Embryonic facial prominence (tissue), 1 donor: ENCODE measurements at regions not wholly inside any gene's neighbourhood (a gene's known extent, or its start where the extent isn't known, plus 50 kb on each side); places are given as distances from the start of the nearest gene placed in this dataset.
"Not testable (repeated sequence)": the region's sequence is repeated elsewhere in the genome, so short reads cannot be mapped to it uniquely, and the experiment has no call there.

Experiments
- DNase-seq: peaks from one replicate; pipeline ENCODE4 v3.0.0-alpha.2; 2016; ENCODE audit errors: extremely low spot score

DNA sequence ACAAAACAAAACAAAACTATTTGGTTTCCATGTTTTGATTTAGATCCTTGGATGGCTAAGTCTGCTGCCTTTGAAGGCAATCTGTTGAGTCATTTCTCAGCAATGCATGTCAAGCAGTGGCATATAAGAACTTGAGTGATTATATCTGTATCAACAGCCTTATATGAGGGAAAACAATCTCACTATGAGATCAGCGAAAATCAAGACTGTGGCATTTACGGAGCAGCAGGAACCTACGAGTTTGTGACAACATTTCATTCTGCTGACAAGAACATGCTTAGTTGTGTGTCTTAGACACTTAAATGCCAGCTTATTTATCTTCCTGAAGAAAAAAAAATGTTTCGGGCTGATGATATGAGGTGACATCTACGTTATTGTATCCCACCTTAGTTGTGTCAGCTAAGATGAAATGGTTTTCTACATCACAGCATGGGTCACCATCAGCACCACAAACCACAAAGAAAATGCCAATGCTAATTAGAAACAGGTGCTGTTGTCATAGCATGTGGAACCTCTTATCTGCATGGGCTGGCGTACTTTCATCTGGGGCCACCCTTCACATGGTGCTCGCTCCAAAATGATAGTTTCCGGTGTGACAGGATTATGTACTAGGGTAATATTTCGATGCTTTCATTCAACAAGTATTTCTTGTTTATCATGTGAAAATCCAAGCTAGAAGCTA, 1085.5 kb downstream of the SORCS1 start:
- DNase-seq, result no peak

GRCh38 chr10:106076496-106076895, 1088.0 kb downstream of the SORCS1 start:
- DNase-seq, result no peak

DNA sequence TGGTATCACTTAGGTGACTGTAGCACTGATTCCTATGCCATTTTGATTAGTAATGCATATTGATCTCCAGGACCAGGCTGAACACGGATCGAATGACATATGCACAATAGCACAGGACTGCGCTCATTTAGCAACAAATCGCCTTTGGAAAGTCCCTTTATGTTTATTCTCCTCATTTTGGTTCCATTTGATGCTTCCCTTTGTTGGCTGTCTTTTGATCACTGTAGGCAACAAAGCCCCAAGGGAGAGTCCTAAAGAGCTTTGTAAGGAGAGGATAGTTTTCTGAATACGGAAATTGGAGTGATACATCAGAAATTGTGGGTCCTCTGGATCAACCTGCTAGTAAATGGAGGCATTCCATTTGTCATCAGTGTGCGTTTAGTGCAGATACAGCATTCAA, 1111.4 kb downstream of the SORCS1 start:
- no peak for DNase-seq

- no peak for DNase-seq
Measured at GRCh38 chr10:106044503-106044902, 1120.0 kb downstream of the SORCS1 start.

DNA sequence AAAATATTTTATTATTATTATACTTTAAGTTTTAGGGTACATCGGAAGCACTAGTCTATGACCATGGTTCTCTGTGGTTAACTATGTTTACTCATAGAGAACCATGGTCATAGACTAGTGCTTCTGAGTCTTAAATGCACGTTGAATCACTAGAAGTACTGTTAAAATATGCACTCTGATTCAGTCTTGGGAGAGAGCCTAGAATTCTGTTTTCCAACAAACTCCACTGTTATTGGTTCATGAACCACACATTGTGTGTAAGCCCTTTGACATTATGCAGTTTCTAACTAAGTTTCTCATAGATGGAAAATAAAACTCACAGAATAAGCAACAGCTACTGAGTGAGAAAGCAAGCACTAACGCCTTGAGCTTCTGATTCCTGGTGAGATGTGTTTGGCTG, 1120.6 kb downstream of the SORCS1 start:
- no peak for DNase-seq

DNA sequence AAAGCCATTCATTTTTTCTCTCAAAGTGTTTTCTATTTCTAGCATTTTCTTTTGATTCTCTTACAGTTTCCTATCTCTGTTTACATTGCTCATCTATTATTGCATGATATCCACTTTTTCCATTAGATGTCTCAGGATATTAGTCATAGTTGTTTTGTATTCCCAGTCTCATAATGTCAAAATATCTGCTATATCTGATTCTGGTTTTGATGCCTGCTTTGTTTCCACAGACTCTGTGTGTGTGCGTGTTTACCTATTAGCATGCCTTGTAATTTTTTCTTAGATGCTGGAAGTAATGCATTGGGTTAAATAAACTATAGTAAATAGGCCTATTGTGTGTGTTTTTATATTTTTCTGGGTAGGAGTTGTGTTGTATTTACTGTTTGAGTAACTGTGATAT, 1126.3 kb downstream of the SORCS1 start:
- DNase-seq, result no peak

- no peak for DNase-seq
Measured at GRCh38 chr10:106033065-106033464, 1131.4 kb downstream of the SORCS1 start.

DNA sequence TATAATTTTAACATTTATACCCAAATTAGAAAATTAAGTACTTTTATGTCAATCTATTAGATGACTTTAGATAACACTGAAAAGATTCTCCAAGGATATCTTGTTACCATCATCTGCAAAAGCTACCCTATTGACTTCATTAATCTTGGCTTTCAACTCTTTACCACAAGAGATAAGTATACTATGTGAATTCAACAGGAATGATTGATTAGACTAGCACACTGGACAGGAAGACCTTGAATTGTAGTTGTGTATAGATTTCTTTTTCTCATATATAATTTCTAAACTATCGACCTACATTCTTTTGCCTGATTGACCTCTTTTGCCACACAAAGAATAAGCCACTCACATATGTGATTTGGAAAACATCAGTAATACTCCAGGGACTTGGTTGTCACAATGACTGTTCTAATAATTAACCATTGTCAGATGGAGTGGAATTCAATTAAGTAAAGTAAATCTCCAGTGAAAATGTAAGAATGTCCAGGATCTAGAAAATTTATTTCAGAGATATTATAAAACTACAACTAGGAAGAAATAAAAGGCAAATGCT, 1132.0 kb downstream of the SORCS1 start:
- DNase-seq, result no peak

DNA sequence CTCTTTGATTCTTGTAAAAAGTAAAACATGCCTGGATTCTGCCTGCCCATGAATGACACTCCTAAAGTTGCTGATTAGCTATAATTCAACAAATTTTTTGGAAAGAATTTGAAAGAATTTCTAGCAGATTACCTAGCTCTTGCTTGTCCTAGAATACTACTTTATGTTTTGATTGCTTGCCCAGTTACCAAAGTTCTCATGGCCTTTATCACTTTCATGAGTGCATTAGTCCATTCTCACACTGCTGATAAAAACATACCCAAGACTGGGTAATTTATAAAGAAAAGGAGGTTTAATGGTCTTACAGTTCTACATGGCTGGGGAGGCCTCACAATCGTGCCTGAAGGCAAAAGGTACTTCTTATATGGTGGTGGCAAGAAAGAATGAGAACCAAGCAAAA, 1137.3 kb downstream of the SORCS1 start:
- no peak for DNase-seq

- no peak for DNase-seq
Measured at GRCh38 chr10:106025208-106025811, 1139.2 kb downstream of the SORCS1 start.

DNA sequence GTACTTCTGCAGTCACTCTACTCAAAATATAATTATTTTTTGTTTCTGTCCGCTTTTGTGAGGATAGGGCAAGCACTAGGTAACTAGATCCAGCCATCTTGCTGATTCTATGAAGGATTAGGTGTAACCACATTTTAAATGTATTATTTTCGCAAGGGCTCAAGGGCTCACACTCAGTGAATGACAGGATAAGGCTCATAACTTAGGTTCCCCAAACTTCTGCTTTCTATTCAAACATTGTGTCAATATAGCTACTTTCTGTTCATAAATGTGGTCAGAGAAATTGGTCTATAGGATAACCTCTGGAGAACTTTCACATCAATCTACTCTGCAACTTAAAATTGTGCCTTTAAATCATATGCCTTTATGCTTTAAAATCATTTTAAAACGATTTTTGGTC, 1141.2 kb downstream of the SORCS1 start:
- no peak for DNase-seq

DNA sequence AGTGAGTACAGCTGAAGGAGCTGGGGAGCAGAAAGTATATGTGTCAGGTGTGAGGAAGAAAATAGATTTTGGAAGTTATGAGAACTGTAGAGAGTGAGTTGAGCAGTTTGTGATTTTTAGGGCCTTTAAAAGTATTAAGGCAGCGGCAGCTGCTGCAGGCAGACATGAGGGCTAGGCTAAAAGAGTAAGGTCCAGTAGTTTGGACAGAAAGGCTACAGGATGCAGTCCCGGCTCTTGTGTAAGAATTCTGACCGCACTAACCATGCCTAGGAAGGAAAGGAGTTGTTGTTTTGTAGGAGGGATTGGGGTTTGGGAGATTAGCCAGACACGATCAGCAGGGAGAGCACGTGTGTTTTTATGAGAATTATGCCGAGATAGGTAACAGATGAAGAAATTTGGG, 1144.9 kb downstream of the SORCS1 start:
- DNase-seq, result not testable (repeated sequence)

- not testable (repeated sequence) for DNase-seq
Measured at GRCh38 chr10:106015369-106016199, 1148.9 kb downstream of the SORCS1 start.

GRCh38 chr10:106011250-106011649, 1153.3 kb downstream of the SORCS1 start:
- DNase-seq, result no peak

DNA sequence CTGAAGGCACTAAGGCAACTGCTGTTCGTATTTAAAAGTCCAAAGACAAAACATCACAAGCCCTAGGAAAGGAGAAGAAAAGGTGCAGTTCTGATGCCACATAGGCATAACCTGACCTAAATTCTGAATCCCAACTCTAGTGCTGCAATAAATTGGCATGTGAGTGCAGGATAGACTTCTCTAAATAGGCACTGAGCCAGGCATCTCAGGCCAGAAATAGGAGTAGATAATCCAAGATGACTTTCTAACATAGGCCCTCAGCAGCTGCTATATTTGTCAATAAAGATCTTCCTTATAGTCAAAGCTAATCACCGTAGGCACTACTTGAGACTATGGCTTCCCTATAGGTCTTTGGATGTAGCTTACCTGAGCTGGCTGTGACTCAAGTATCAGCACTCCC, 1163.8 kb downstream of the SORCS1 start:
- DNase-seq, result no peak

- no peak for DNase-seq
Measured at GRCh38 chr10:105993609-105994008, 1170.9 kb downstream of the SORCS1 start.

GRCh38 chr10:105992928-105993327, 1171.6 kb downstream of the SORCS1 start:
- no peak for DNase-seq

- DNase-seq, result no peak
Measured at GRCh38 chr10:105990529-105990928, 1174.0 kb downstream of the SORCS1 start.

- no peak for DNase-seq
Measured at GRCh38 chr10:105989995-105990394, 1174.5 kb downstream of the SORCS1 start.

GRCh38 chr10:105988848-105989247, 1175.7 kb downstream of the SORCS1 start:
- DNase-seq, result no peak

DNA sequence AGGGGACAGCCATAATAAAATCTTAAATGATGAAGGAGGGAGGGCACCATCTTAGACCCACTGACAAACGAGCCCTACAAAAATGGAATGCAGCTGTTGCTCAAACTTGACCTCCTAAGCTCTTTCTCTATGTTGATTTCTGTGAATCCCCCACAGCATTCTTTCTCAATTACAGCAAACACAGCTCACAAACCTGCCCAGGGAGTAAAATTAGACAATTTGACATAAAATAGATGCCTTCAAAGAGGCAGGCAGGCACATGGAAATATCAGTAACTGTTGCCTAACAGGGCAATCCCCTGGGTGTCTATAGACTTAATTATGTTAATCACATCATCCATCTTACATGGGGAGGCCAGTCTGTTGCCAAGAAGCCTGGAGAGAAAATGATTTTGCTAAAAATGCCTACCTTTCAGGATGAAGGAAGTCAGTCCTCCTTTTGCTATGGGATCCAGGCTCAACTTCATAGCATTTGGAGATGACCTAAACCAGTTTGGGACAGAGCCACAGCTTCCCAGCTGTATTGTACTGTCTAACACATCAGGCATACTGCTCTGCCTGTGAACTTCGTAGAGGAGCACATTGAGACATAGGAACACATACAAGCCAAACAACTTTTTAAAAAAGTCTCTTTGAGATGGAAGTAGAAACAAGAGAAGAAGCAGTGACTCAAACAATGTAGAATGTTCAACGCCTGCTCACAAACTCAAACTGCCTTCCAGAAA, 1177.4 kb downstream of the SORCS1 start:
- DNase-seq, result no peak

- DNase-seq, result no peak
Measured at GRCh38 chr10:105986486-105986885, 1178.0 kb downstream of the SORCS1 start.
